Suprapubic skin (tissue), 4 donors: ENCODE measurements at regions not wholly inside any gene's neighbourhood (a gene's known extent, or its start where the extent isn't known, plus 50 kb on each side); places are given as distances from the start of the nearest gene placed in this dataset.

Experiments
- DNase-seq, 2 donors: peaks; one replicate each; pipeline ENCODE4 v3.0.0-alpha.2; 2019; ENCODE audit warnings: low spot score in 2 of 2
- H3K27ac ChIP-seq: fragments of 200-600 bp; sonication (generic); one replicate; pipeline ENCODE4 v1.5.1; 2019
- H3K27me3 ChIP-seq: fragments of 200-600 bp; sonication (generic); one replicate; pipeline ENCODE4 v1.5.1; 2019
- H3K36me3 ChIP-seq: fragments of 200-600 bp; sonication (generic); one replicate; pipeline ENCODE4 v1.5.1; 2019
- H3K4me1 ChIP-seq: fragments of 200-600 bp; sonication (generic); one replicate; pipeline ENCODE4 v1.5.1; 2019
- H3K4me3 ChIP-seq: fragments of 200-600 bp; sonication (generic); one replicate; pipeline ENCODE4 v1.5.1; 2019; ENCODE audit warnings: mild to moderate bottlenecking
- H3K9me3 ChIP-seq: fragments of 200-600 bp; sonication (generic); one replicate; pipeline ENCODE4 v1.5.1; 2019
- EP300 ChIP-seq: sonication (generic); formaldehyde crosslinking; IDR thresholded peaks from one replicate; pipeline ENCODE4 v1.6.1; 2017; ENCODE audit warnings: antibody characterized with exemption
- POLR2A ChIP-seq, 2 donors: fragments of 450-650 bp; IDR thresholded peaks; one replicate each; pipeline ENCODE4 v1.6.1; 2017; ENCODE audit warnings: antibody characterized with exemption in 2 of 2, mild to moderate bottlenecking in 2 of 2, moderate library complexity in 2 of 2
- POLR2AphosphoS5 ChIP-seq, 3 donors: sonication (generic); formaldehyde crosslinking; IDR thresholded peaks; one replicate each; pipeline ENCODE4 v1.6.1; 2017; ENCODE audit warnings: antibody characterized with exemption in 3 of 3
- WGBS: methylation state at CpG from one replicate; pipeline ENCODE4 v1.1.5; 2018; 5-methylcytosine and 5-hydroxymethylcytosine counted together
- TF ChIP-seq, protein P1 (sequence below), 2 donors: fragments of 200-600 bp in 1 of 2; fragments of 450-650 bp in 1 of 2; sonication (generic) in 1 of 2; IDR thresholded peaks; one replicate each; pipeline ENCODE4 v1.5.1; 2016 to 2019; ENCODE audit warnings: antibody characterized with exemption in 2 of 2, mild to moderate bottlenecking in 1 of 2, moderate library complexity in 1 of 2

DNA sequence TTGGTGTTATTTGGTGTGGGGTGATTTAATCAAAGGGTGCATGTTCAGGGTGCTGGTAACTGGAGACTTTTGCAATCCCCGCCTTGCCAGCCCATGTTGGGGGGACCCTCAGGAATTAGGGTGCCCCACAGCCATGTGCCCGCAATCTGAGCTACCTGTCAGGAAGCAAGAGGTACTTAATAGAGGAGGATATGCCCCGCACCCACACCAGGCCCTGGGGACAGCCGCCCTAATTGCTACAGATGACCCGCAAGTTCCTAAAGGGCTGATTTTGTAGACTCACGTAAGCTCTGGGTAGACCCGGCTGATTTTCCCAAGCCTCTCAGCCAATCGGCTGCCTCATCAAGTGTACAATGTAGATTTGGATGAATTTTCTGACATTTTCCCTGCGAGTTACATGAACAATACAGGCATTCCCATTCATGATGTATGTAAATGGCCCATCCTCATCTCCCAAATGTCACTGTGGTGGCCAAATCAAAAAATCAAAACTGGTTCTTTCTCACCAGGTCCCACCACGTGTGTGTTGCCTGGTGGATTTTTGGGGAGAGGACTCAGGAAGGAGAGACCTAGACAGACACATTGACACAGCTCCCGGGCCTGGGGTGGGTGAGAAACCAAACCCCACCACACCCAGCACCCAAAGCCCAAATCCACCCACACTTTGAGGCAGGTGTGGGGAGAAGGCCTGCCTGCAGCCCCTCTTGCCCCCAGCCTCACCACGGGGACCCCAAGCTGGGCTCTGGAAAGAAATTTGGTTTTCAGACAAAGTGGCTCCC is 119.2 kb upstream of the SPACA7 start:
- Histone ChIP-seq H3K4me1 (no peaks in the 10 kb centered on the region), H3K36me3 (no peaks in the 10 kb centered on the region), H3K27me3 (peaks cover 6% of the 10 kb centered on the region), H3K27ac (no peak overlapping the region), H3K4me3 (no peak overlapping the region), H3K9me3 (no peaks in the 10 kb centered on the region)
- no peak for DNase-seq
- WGBS: 84% methylated on average over 12 of the region's 12 CpGs
- TF ChIP-seq POLR2A (IDR thresholded peaks at IDR 0.05) (no peak), EP300 (no peak), POLR2AphosphoS5 (IDR thresholded peaks at IDR 0.05) (no peak)
- TF ChIP-seq, protein P1, sequence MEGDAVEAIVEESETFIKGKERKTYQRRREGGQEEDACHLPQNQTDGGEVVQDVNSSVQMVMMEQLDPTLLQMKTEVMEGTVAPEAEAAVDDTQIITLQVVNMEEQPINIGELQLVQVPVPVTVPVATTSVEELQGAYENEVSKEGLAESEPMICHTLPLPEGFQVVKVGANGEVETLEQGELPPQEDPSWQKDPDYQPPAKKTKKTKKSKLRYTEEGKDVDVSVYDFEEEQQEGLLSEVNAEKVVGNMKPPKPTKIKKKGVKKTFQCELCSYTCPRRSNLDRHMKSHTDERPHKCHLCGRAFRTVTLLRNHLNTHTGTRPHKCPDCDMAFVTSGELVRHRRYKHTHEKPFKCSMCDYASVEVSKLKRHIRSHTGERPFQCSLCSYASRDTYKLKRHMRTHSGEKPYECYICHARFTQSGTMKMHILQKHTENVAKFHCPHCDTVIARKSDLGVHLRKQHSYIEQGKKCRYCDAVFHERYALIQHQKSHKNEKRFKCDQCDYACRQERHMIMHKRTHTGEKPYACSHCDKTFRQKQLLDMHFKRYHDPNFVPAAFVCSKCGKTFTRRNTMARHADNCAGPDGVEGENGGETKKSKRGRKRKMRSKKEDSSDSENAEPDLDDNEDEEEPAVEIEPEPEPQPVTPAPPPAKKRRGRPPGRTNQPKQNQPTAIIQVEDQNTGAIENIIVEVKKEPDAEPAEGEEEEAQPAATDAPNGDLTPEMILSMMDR (IDR thresholded peaks at IDR 0.05): no peak

DNA sequence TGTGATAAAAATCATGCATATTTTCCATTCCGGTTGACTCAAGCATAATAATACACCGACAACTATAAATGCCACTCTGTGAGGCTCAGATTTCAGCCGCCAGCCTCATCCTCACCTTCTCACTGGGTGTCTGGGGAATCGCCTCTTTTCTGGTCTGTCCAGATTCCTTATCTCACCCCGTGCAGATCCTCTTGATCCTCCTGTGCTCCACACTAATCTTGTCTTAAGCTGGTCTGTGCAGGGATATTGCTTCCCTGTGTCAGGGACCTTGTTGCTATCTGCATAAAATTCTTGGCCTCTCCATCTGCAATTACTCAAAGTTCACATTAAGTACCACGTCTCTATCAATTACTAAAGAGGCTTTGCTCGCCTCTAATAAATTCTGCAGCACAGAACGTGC is 116.6 kb upstream of the SPACA7 start:
- Histone ChIP-seq H3K36me3 (no peaks in the 10 kb centered on the region), H3K4me3 (no peak overlapping the region), H3K9me3 (peaks cover 7% of the 10 kb centered on the region), H3K27me3 (peaks cover 3% of the 10 kb centered on the region), H3K27ac (no peak overlapping the region), H3K4me1 (no peaks in the 10 kb centered on the region)
- no peak for DNase-seq
- TF ChIP-seq POLR2A (IDR thresholded peaks at IDR 0.05): no peak
- TF ChIP-seq, protein P1 (IDR thresholded peaks at IDR 0.05): no peak
- no peak for TF ChIP-seq EP300
- no peak for TF ChIP-seq POLR2AphosphoS5 (IDR thresholded peaks at IDR 0.05)
- 42% methylated on average over 8 of the region's 8 CpGs for WGBS

DNA sequence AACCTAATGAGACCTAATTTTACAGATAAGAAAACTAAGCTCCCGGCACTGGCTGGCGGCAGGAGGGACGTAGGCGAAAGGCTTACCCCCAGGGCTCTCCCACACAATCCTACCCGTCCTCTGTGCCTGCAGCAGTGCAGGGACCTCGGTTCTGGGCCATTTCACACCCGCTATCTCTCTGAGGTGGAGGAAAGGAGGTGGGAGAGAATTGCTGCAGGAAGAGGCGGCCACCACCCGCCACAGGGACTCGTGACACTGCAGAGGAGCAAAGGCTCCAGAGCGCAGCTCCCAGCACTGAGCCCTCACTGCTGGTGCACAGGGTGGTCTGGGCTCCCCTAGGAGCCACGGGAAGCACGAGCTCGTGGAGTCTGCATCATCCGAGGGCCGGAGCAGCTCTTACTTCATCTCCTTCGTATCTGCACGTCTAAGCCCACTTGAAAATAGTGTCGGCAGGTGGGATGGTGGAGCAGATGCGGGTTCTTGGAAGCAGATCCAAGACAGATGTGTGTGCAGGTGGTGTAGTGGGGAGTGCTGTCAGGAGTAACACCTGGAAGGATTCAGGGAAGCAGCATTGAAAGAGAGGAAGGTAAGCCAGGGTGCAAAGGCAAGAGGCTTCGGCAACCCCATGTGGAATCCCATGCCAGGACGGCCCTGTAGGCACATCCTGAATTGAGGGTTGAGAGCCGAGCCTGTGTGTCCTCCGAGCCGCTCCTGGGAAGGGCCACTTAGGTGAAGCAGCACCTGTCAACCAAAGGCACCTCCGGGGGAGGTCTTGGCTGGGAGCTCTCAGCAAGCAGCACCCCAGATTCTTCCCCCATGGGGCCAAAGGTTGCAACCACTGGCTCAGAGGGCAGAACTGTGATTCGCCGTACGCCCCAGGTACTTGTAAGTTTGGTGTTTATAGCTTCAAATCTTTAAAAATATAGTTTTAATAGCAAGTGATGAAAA is 115.8 kb upstream of the SPACA7 start:
- TF ChIP-seq, protein P1 (IDR thresholded peaks at IDR 0.05): no peak
- TF ChIP-seq POLR2A (IDR thresholded peaks at IDR 0.05): no peak
- TF ChIP-seq POLR2AphosphoS5 (IDR thresholded peaks at IDR 0.05): no peak
- TF ChIP-seq EP300: no peak
- DNase-seq: no peak
- Histone ChIP-seq H3K4me3 (no peak overlapping the region), H3K4me1 (no peaks in the 10 kb centered on the region), H3K9me3 (peaks cover 7% of the 10 kb centered on the region), H3K27me3 (peaks cover 3% of the 10 kb centered on the region), H3K36me3 (no peaks in the 10 kb centered on the region), H3K27ac (no peak overlapping the region)
- WGBS: 82% methylated on average over 19 of the region's 29 CpGs

DNA sequence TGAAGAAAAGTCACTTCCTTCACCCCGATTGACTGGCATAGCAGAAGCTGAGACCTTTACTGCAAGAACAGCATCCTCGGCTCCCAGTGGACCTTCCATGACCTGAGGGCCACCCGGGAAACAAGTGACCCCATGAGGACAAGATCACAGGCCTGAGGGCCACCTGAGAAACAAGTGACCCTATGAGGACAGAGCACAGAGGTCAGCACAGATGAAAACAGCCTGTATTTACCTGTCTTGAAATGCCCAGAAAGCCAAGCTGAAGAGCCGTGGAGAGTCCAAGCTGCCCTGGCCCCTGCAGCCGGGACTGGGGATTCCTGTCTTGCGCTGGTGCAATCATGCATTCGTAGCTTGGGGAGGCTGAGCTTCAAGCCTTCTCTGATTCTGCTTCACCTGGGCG is 114.2 kb upstream of the SPACA7 start:
- WGBS: 95% methylated on average over 8 of the region's 8 CpGs
- TF ChIP-seq EP300 (no peak), POLR2AphosphoS5 (IDR thresholded peaks at IDR 0.05) (no peak), POLR2A (IDR thresholded peaks at IDR 0.05) (no peak)
- TF ChIP-seq, protein P1 (IDR thresholded peaks at IDR 0.05): no peak
- DNase-seq: no peak
- Histone ChIP-seq H3K4me3 (no peak overlapping the region), H3K27ac (no peak overlapping the region), H3K27me3 (no peaks in the 10 kb centered on the region), H3K9me3 (peaks cover 7% of the 10 kb centered on the region), H3K4me1 (no peaks in the 10 kb centered on the region), H3K36me3 (no peaks in the 10 kb centered on the region)

DNA sequence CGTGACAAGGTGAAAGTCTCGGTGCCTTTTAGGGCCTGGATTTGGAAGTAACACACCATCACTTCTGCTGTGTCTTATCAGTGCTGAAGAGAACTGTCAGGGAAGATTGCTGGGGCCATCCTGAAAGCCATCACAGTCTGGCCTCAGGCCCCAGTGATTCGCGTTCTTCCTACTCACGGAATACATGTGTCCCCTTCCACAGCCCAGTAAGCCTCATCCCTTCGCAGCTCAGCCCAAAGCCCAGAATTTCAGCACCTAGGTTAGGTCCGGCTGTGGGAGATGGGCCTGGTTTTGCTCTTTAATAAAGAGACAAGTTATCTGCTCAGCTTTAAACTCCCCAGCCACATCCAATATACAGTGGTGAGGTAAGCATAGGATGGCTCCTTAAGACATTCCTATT is 113.0 kb upstream of the SPACA7 start:
- Histone ChIP-seq H3K36me3 (no peaks in the 10 kb centered on the region), H3K4me3 (no peak overlapping the region), H3K27me3 (no peaks in the 10 kb centered on the region), H3K4me1 (no peaks in the 10 kb centered on the region), H3K27ac (no peak overlapping the region), H3K9me3 (peaks cover 7% of the 10 kb centered on the region)
- TF ChIP-seq POLR2AphosphoS5 (IDR thresholded peaks at IDR 0.05) (no peak), EP300 (no peak)
- no peak for DNase-seq
- WGBS: 88% methylated on average over 7 of the region's 7 CpGs
